Sigmoid colon (tissue), 3 donors: ENCODE measurements at regions not wholly inside any gene's neighbourhood (a gene's known extent, or its start where the extent isn't known, plus 50 kb on each side); places are given as distances from the start of the nearest gene placed in this dataset.

Source experiments
- CTCF ChIP-seq, 4 experiments: fragments of 450-650 bp in 3 of 4; fragments of 200-600 bp in 1 of 4; IDR thresholded peaks; one replicate each; pipeline ENCODE4 v1.5.1; 2016 to 2019; ENCODE audit warnings: antibody characterized with exemption in 4 of 4, mild to moderate bottlenecking in 3 of 4, moderate library complexity in 2 of 4
- POLR2A ChIP-seq, 2 donors: fragments of 450-650 bp; IDR thresholded peaks; one replicate each; pipeline ENCODE4 v1.6.1; 2016; ENCODE audit warnings: antibody characterized with exemption in 2 of 2, mild to moderate bottlenecking in 2 of 2, moderate library complexity in 2 of 2

- TF ChIP-seq CTCF (IDR thresholded peaks at IDR 0.05) = no peak
- TF ChIP-seq POLR2A (IDR thresholded peaks at IDR 0.05) = no peak
These were observed 55.6 kb upstream of the TESK1 start for GRCh38 chr9:35549441-35549840.
